ENCODE measurements at regions not wholly inside any gene's neighbourhood (a gene's known extent, or its start where the extent isn't known, plus 50 kb on each side); places are given as distances from the start of the nearest gene placed in this dataset.
"Not testable (repeated sequence)": the region's sequence is repeated elsewhere in the genome, so short reads cannot be mapped to it uniquely, and the experiment has no call there.

- no peak for TF ChIP-seq Cebpa-rat (IDR thresholded peaks at IDR 0.05)
- Histone ChIP-seq H4K20me1 (no peaks in the 10 kb centered on the region), H3K36me3 (no peaks in the 10 kb centered on the region), H3K4me2 (no peak overlapping the region), H3K4me3 (no peak overlapping the region), H3K4me1 (peaks cover 0 to 6% (median 0%) of the 10 kb centered on the region in 10 experiments; a peak in 1 of 20 replicates), H3K9me3 (replicated peaks in 1 of 11) (no peaks in the 10 kb centered on the region; a peak in 1 of 22 replicates), H3K9ac (no peak overlapping the region), H3K27ac (no peak overlapping the region), H3K27me3 (no peaks in the 10 kb centered on the region)
Measured at GRCh38 chr20:22063753-22064152, 358.3 kb downstream of the PAX1 start.

GRCh38 chr20:22062874-22063273 is 357.4 kb downstream of the PAX1 start:
- Histone ChIP-seq H3K4me2 (peak overlapping the region in 4 of 11 experiments; percentile 1 to 19 (median 10); a peak in 3 of 22 replicates), H3K27ac (no peak overlapping the region), H3K4me3 (no peak overlapping the region), H3K4me1 (peaks cover 0 to 6% (median 0%) of the 10 kb centered on the region in 10 experiments; a peak in 1 of 20 replicates), H3K9ac (no peak overlapping the region), H4K20me1 (no peaks in the 10 kb centered on the region), H3K9me3 (replicated peaks in 1 of 11) (no peaks in the 10 kb centered on the region; a peak in 1 of 22 replicates), H3K36me3 (no peaks in the 10 kb centered on the region), H3K27me3 (no peaks in the 10 kb centered on the region)
- no peak for TF ChIP-seq Cebpa-rat (IDR thresholded peaks at IDR 0.05)

GRCh38 chr20:22060610-22061009 is 355.1 kb downstream of the PAX1 start:
- peaks cover 0 to 6% (median 0%) of the 10 kb centered on the region in 10 experiments; a peak in 1 of 20 replicates for H3K4me1 ChIP-seq
- H3K27me3 ChIP-seq, result no peaks in the 10 kb centered on the region
- no peak for TF ChIP-seq Cebpa-rat (IDR thresholded peaks at IDR 0.05)
- no peak overlapping the region for H3K9ac ChIP-seq
- H3K27ac ChIP-seq, result no peak overlapping the region
- no peak overlapping the region for H3K4me3 ChIP-seq
- H3K36me3 ChIP-seq, result no peaks in the 10 kb centered on the region
- H4K20me1 ChIP-seq, result no peaks in the 10 kb centered on the region
- no peak overlapping the region for H3K4me2 ChIP-seq
- no peaks in the 10 kb centered on the region; a peak in 1 of 22 replicates for H3K9me3 ChIP-seq (replicated peaks in 1 of 11)

GRCh38 chr20:22058746-22059145 is 353.3 kb downstream of the PAX1 start:
- H3K36me3 ChIP-seq, result no peaks in the 10 kb centered on the region
- no peaks in the 10 kb centered on the region; a peak in 1 of 22 replicates for H3K9me3 ChIP-seq (replicated peaks in 1 of 11)
- no peak overlapping the region for H3K9ac ChIP-seq
- no peak for TF ChIP-seq Cebpa-rat (IDR thresholded peaks at IDR 0.05)
- H3K27me3 ChIP-seq, result no peaks in the 10 kb centered on the region
- no peak overlapping the region for H3K27ac ChIP-seq
- peaks cover 0 to 6% (median 0%) of the 10 kb centered on the region in 10 experiments; a peak in 1 of 20 replicates for H3K4me1 ChIP-seq
- no peak overlapping the region for H3K4me3 ChIP-seq
- H4K20me1 ChIP-seq, result no peaks in the 10 kb centered on the region
- H3K4me2 ChIP-seq, result no peak overlapping the region

GRCh38 chr20:22055981-22056380 is 350.5 kb downstream of the PAX1 start:
- Histone ChIP-seq H3K4me1 (no peaks in the 10 kb centered on the region), H3K4me3 (no peak overlapping the region), H3K9me3 (replicated peaks in 1 of 11) (no peaks in the 10 kb centered on the region), H3K27me3 (no peaks in the 10 kb centered on the region), H3K36me3 (no peaks in the 10 kb centered on the region), H4K20me1 (no peaks in the 10 kb centered on the region), H3K9ac (no peak overlapping the region), H3K4me2 (no peak overlapping the region), H3K27ac (no peak overlapping the region)
- TF ChIP-seq Cebpa-rat (IDR thresholded peaks at IDR 0.05), result no peak

- Histone ChIP-seq H3K4me2 (no peak overlapping the region), H3K36me3 (no peaks in the 10 kb centered on the region), H3K9me3 (replicated peaks in 1 of 11) (no peaks in the 10 kb centered on the region), H3K27ac (no peak overlapping the region), H3K9ac (no peak overlapping the region), H4K20me1 (no peaks in the 10 kb centered on the region), H3K4me3 (no peak overlapping the region), H3K4me1 (no peaks in the 10 kb centered on the region), H3K27me3 (no peaks in the 10 kb centered on the region)
- no peak for TF ChIP-seq Cebpa-rat (IDR thresholded peaks at IDR 0.05)
Measured at GRCh38 chr20:22052025-22052650, 346.7 kb downstream of the PAX1 start.

GRCh38 chr20:22045956-22046507 is 340.6 kb downstream of the PAX1 start:
- not testable (repeated sequence) for H3K4me1 ChIP-seq; H4K20me1 ChIP-seq; H3K9me3 ChIP-seq (replicated peaks in 1 of 11); H3K36me3 ChIP-seq; H3K9ac ChIP-seq; H3K27me3 ChIP-seq; H3K27ac ChIP-seq; H3K4me2 ChIP-seq; H3K4me3 ChIP-seq

- Histone ChIP-seq H3K4me3 (no peak overlapping the region), H4K20me1 (no peaks in the 10 kb centered on the region), H3K27ac (no peak overlapping the region), H3K36me3 (no peaks in the 10 kb centered on the region; a peak in 1 of 22 replicates), H3K9ac (no peak overlapping the region), H3K9me3 (replicated peaks in 1 of 11) (peaks cover 10 to 20% (median 16%) of the 10 kb centered on the region in 11 experiments; a peak in 20 of 22 replicates), H3K27me3 (no peaks in the 10 kb centered on the region), H3K4me2 (no peak overlapping the region), H3K4me1 (peaks cover 0 to 5% (median 0%) of the 10 kb centered on the region in 10 experiments; a peak in 2 of 20 replicates)
- TF ChIP-seq Cebpa-rat (IDR thresholded peaks at IDR 0.05), result no peak
Measured at GRCh38 chr20:22027423-22027822, 322.0 kb downstream of the PAX1 start.

GRCh38 chr20:22020201-22020600 is 314.7 kb downstream of the PAX1 start:
- TF ChIP-seq Cebpa-rat (IDR thresholded peaks at IDR 0.05), result no peak

GRCh38 chr20:22008456-22008855 is 303.0 kb downstream of the PAX1 start:
- H4K20me1 ChIP-seq, result no peaks in the 10 kb centered on the region
- TF ChIP-seq Cebpa-rat (IDR thresholded peaks at IDR 0.05), result no peak
- peaks cover 0 to 4% (median 0%) of the 10 kb centered on the region in 11 experiments; a peak in 1 of 22 replicates for H3K9me3 ChIP-seq (replicated peaks in 1 of 11)
- no peak overlapping the region for H3K27ac ChIP-seq
- no peak overlapping the region for H3K4me2 ChIP-seq
- no peak overlapping the region for H3K9ac ChIP-seq
- H3K27me3 ChIP-seq, result no peaks in the 10 kb centered on the region
- H3K36me3 ChIP-seq, result no peaks in the 10 kb centered on the region
- H3K4me1 ChIP-seq, result peaks cover 0 to 7% (median 0%) of the 10 kb centered on the region in 10 experiments; a peak in 1 of 20 replicates
- no peak overlapping the region for H3K4me3 ChIP-seq

More at GRCh38 chr20:22020201-22020600, 314.7 kb downstream of the PAX1 start:
- no peaks in the 10 kb centered on the region for H3K36me3 ChIP-seq
- H3K9ac ChIP-seq, result no peak overlapping the region
- H3K27me3 ChIP-seq, result no peaks in the 10 kb centered on the region
- H3K4me2 ChIP-seq, result no peak overlapping the region
- H3K4me3 ChIP-seq, result no peak overlapping the region
- H3K27ac ChIP-seq, result no peak overlapping the region
- H3K9me3 ChIP-seq (replicated peaks in 1 of 11), result peaks cover 0 to 4% (median 2%) of the 10 kb centered on the region in 11 experiments; a peak in 10 of 22 replicates
- H4K20me1 ChIP-seq, result no peaks in the 10 kb centered on the region
- H3K4me1 ChIP-seq, result no peaks in the 10 kb centered on the region

All from BLaER1 treated with 17β-estradiol and CSF1 and Interleukin-3, amounts not matched to agents 10 nM and 100 nM (cell line).